ENCODE measurements at regions not wholly inside any gene's neighbourhood (a gene's known extent, or its start where the extent isn't known, plus 50 kb on each side); places are given as distances from the start of the nearest gene placed in this dataset.

GRCh38 chr16:52976539-52977167 is 76.0 kb downstream of the CHD9NB start:
- ChIA-PET CTCF (interaction anchor here (0.7 to 1.5 kb wide), 10 partner anchors 9 to 571 kb away, joined by 3 to 7 read pairs (median 4); no protein-coding TSS in a partner anchor), POLR2A (no interaction called here)
- peak; percentile 30 for TF ChIP-seq CTCF (IDR thresholded peaks at IDR 0.05; ENCODE audit: control extremely low read depth, extremely low read depth, low read depth, missing control alignments)
- peak; percentile 37 for DNase-seq (ENCODE audit: extremely low spot score)

GRCh38 chr16:52967744-52968143 is 85.0 kb downstream of the CHD9NB start:
- ChIA-PET CTCF (interaction anchor here (0.8 to 1.4 kb wide), 2 partner anchors 8 to 9 kb away, joined by 3 to 7 read pairs; no protein-coding TSS in a partner anchor), POLR2A (no interaction called here)
- no peak for DNase-seq (ENCODE audit: extremely low spot score)
- TF ChIP-seq CTCF (IDR thresholded peaks at IDR 0.05; ENCODE audit: control extremely low read depth, extremely low read depth, low read depth, missing control alignments): no peak

- DNase-seq (ENCODE audit: extremely low spot score): no peak
- TF ChIP-seq CTCF (IDR thresholded peaks at IDR 0.05; ENCODE audit: control extremely low read depth, extremely low read depth, low read depth, missing control alignments): no peak
- ChIA-PET POLR2A (no interaction called here), CTCF (interaction anchor here (1.1 kb wide), 1 partner anchor 13 kb away, joined by 3 read pairs; no protein-coding TSS in a partner anchor)
These were observed 88.4 kb downstream of the CHD9NB start for GRCh38 chr16:52964290-52964689.

- no peak for TF ChIP-seq CTCF (IDR thresholded peaks at IDR 0.05; ENCODE audit: control extremely low read depth, extremely low read depth, low read depth, missing control alignments)
- CTCF ChIA-PET: interaction anchor here (1.1 kb wide), 1 partner anchor 13 kb away, joined by 3 read pairs; no protein-coding TSS in a partner anchor
- POLR2A ChIA-PET: no interaction called here
- DNase-seq (ENCODE audit: extremely low spot score): no peak
These were observed 88.8 kb downstream of the CHD9NB start for GRCh38 chr16:52963855-52964242.

GRCh38 chr16:52963212-52963854 is 89.4 kb downstream of the CHD9NB start:
- no peak for TF ChIP-seq CTCF (IDR thresholded peaks at IDR 0.05; ENCODE audit: control extremely low read depth, extremely low read depth, low read depth, missing control alignments)
- DNase-seq (ENCODE audit: extremely low spot score): no peak
- POLR2A ChIA-PET: no interaction called here
- CTCF ChIA-PET: no interaction called here

- CTCF ChIA-PET: no interaction called here
- POLR2A ChIA-PET: no interaction called here
- DNase-seq (ENCODE audit: extremely low spot score): no peak
- no peak for TF ChIP-seq CTCF (IDR thresholded peaks at IDR 0.05; ENCODE audit: control extremely low read depth, extremely low read depth, low read depth, missing control alignments)
These were observed 93.7 kb downstream of the CHD9NB start for GRCh38 chr16:52958951-52959350.

Data from GM10248 (cell line).